ENCODE measurements at regions not wholly inside any gene's neighbourhood (a gene's known extent, or its start where the extent isn't known, plus 50 kb on each side); places are given as distances from the start of the nearest gene placed in this dataset.

DNA sequence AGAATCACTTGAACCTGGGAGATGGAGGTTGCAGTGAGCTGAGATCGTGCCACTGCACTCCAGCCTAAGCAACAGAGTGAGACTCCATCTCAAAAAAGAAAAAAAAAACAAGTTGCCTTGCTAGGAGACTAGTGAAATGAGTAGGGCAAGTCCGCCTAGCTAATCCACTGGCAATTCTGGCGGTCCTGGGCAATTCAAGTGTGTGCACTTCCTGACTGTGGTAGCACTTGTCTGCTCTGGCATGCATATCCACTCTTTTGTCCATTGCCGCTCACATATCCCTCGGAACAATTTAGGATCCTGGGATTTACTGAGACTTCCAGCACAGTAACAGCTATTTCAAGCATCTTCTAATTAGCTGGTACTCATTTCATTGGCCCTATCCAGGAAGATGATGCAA lies 426.3 kb upstream of the ADGRL2 start:
- Histone ChIP-seq H3K4me2 (ENCODE audit: low read length) (no peak overlapping the region), H3K4me3 (ENCODE audit: low read depth, low read length, poor library complexity, severe bottlenecking) (no peak overlapping the region), H3K36me3 (ENCODE audit: insufficient read depth, low read length) (no peaks in the 10 kb centered on the region), H3K4me1 (ENCODE audit: insufficient read depth, low read length, severe bottlenecking) (no peaks in the 10 kb centered on the region), H3K27me3 (ENCODE audit: insufficient read depth, low read length) (no peaks in the 10 kb centered on the region), H4K20me1 (ENCODE audit: insufficient read depth, low read length) (no peaks in the 10 kb centered on the region), H2AFZ (ENCODE audit: low read length) (no peak overlapping the region), H3K9me2 (ENCODE audit: low read depth, low read length) (no peaks in the 10 kb centered on the region), H3F3A (ENCODE audit: insufficient read depth, low read length) (no peaks in the 10 kb centered on the region), H3K27ac (ENCODE audit: low read depth, low read length, poor library complexity, severe bottlenecking) (no peak overlapping the region), H3K9me3 (ENCODE audit: low read length) (no peaks in the 10 kb centered on the region), H3K79me2 (ENCODE audit: insufficient read depth, low read length) (no peaks in the 10 kb centered on the region), H3K9ac (ENCODE audit: low read length) (no peak overlapping the region)
- TF ChIP-seq EZH2 (IDR thresholded peaks at IDR 0.05; ENCODE audit: borderline replicate concordance, low read length), result no peak
- TF ChIP-seq, protein P1, sequence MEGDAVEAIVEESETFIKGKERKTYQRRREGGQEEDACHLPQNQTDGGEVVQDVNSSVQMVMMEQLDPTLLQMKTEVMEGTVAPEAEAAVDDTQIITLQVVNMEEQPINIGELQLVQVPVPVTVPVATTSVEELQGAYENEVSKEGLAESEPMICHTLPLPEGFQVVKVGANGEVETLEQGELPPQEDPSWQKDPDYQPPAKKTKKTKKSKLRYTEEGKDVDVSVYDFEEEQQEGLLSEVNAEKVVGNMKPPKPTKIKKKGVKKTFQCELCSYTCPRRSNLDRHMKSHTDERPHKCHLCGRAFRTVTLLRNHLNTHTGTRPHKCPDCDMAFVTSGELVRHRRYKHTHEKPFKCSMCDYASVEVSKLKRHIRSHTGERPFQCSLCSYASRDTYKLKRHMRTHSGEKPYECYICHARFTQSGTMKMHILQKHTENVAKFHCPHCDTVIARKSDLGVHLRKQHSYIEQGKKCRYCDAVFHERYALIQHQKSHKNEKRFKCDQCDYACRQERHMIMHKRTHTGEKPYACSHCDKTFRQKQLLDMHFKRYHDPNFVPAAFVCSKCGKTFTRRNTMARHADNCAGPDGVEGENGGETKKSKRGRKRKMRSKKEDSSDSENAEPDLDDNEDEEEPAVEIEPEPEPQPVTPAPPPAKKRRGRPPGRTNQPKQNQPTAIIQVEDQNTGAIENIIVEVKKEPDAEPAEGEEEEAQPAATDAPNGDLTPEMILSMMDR (IDR thresholded peaks at IDR 0.05; ENCODE audit: low read length), result no peak

DNA sequence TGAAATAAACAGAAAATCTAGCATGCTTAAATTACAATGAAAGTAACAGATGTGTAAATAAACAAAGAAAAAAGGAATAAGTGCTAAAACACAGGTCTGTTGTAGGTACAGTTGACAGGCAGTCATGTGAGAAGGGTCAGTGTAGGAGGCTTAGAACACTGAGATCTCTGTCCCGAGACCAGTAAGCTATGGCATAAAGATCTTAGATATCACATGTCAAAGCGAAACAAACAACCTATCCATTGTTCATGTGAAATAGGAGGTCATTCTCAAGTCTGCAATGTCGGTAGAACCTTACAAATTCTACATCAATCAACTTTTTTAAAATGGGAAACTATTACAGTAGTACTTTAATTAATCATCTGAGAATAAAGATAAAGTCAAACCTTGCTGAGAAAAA lies 428.9 kb upstream of the ADGRL2 start:
- no peaks in the 10 kb centered on the region for H3K27me3 ChIP-seq (ENCODE audit: insufficient read depth, low read length)
- no peak overlapping the region for H2AFZ ChIP-seq (ENCODE audit: low read length)
- H3K9ac ChIP-seq (ENCODE audit: low read length), result no peak overlapping the region

GRCh38 chr1:81369833-81370232 lies 430.9 kb upstream of the ADGRL2 start:
- Histone ChIP-seq H3K9me2 (ENCODE audit: low read depth, low read length) (no peaks in the 10 kb centered on the region), H3K27ac (ENCODE audit: low read depth, low read length, poor library complexity, severe bottlenecking) (no peak overlapping the region), H3K9ac (ENCODE audit: low read length) (no peak overlapping the region), H3K4me1 (ENCODE audit: insufficient read depth, low read length, severe bottlenecking) (no peaks in the 10 kb centered on the region), H3K36me3 (ENCODE audit: insufficient read depth, low read length) (no peaks in the 10 kb centered on the region), H3K9me3 (ENCODE audit: low read length) (no peaks in the 10 kb centered on the region), H3K79me2 (ENCODE audit: insufficient read depth, low read length) (no peaks in the 10 kb centered on the region), H3K4me3 (ENCODE audit: low read depth, low read length, poor library complexity, severe bottlenecking) (no peak overlapping the region), H2AFZ (ENCODE audit: low read length) (no peak overlapping the region), H3F3A (ENCODE audit: insufficient read depth, low read length) (no peaks in the 10 kb centered on the region), H3K4me2 (ENCODE audit: low read length) (no peak overlapping the region), H3K27me3 (ENCODE audit: insufficient read depth, low read length) (no peaks in the 10 kb centered on the region), H4K20me1 (ENCODE audit: insufficient read depth, low read length) (no peaks in the 10 kb centered on the region)
- TF ChIP-seq, protein P1 (IDR thresholded peaks at IDR 0.05; ENCODE audit: low read length), result no peak
- no peak for TF ChIP-seq EZH2 (IDR thresholded peaks at IDR 0.05; ENCODE audit: borderline replicate concordance, low read length)

More for the DNA sequence above, 428.9 kb upstream of the ADGRL2 start:
- Histone ChIP-seq H3K9me3 (ENCODE audit: low read length) (no peaks in the 10 kb centered on the region), H3K27ac (ENCODE audit: low read depth, low read length, poor library complexity, severe bottlenecking) (no peak overlapping the region), H3K4me3 (ENCODE audit: low read depth, low read length, poor library complexity, severe bottlenecking) (no peak overlapping the region), H4K20me1 (ENCODE audit: insufficient read depth, low read length) (no peaks in the 10 kb centered on the region), H3K4me2 (ENCODE audit: low read length) (no peak overlapping the region), H3K9me2 (ENCODE audit: low read depth, low read length) (no peaks in the 10 kb centered on the region), H3K36me3 (ENCODE audit: insufficient read depth, low read length) (no peaks in the 10 kb centered on the region), H3K4me1 (ENCODE audit: insufficient read depth, low read length, severe bottlenecking) (no peaks in the 10 kb centered on the region), H3K79me2 (ENCODE audit: insufficient read depth, low read length) (no peaks in the 10 kb centered on the region), H3F3A (ENCODE audit: insufficient read depth, low read length) (no peaks in the 10 kb centered on the region)
- TF ChIP-seq EZH2 (IDR thresholded peaks at IDR 0.05; ENCODE audit: borderline replicate concordance, low read length), result no peak
- TF ChIP-seq, protein P1 (IDR thresholded peaks at IDR 0.05; ENCODE audit: low read length), result no peak
